DOHH2 (cell line): ENCODE measurements at regions not wholly inside any gene's neighbourhood (a gene's known extent, or its start where the extent isn't known, plus 50 kb on each side); places are given as distances from the start of the nearest gene placed in this dataset.

Source experiments
- H3F3A ChIP-seq: fragments of 200-600 bp; sonication (generic), shearing (Covaris generic); 2 replicates; pipeline ENCODE4 v1.6.0; 2016; ENCODE audit warnings: antibody characterized with exemption, mild to moderate bottlenecking; ENCODE audit not compliant: control insufficient read depth, insufficient read depth
- H3K27ac ChIP-seq: fragments of 200-600 bp; sonication (generic); 2 replicates; pipeline ENCODE4 v1.5.1; 2014; ENCODE audit warnings: low read depth, mild to moderate bottlenecking, low read length, moderate library complexity
- H3K27me3 ChIP-seq: fragments of 200-600 bp; sonication (generic); 2 replicates; pipeline ENCODE4 v1.6.1; 2014; ENCODE audit warnings: mild to moderate bottlenecking, low read length, mixed read lengths; ENCODE audit not compliant: control insufficient read depth
- H3K36me3 ChIP-seq: fragments of 200-600 bp; sonication (generic); 2 replicates; pipeline ENCODE4 v1.6.1; 2014; ENCODE audit warnings: mild to moderate bottlenecking, low read length, moderate library complexity, mixed read lengths; ENCODE audit not compliant: control insufficient read depth
- H3K4me1 ChIP-seq: fragments of 200-600 bp; sonication (generic); 2 replicates; pipeline ENCODE4 v1.6.1; 2014; ENCODE audit warnings: mild to moderate bottlenecking, low read length, mixed read lengths; ENCODE audit not compliant: control insufficient read depth
- H3K4me2 ChIP-seq: fragments of 200-600 bp; sonication (generic); 2 replicates; pipeline ENCODE4 v1.6.0; 2014; ENCODE audit warnings: mild to moderate bottlenecking, low read length, moderate library complexity
- H3K4me3 ChIP-seq: fragments of 200-600 bp; sonication (generic); 2 replicates; pipeline ENCODE4 v1.5.1; 2014; ENCODE audit warnings: mild to moderate bottlenecking, low read length, mixed read lengths
- H3K79me2 ChIP-seq: fragments of 200-600 bp; sonication (generic); 2 replicates; pipeline ENCODE4 v1.6.1; 2014; ENCODE audit warnings: mild to moderate bottlenecking, low read length, mixed read lengths; ENCODE audit not compliant: control insufficient read depth
- H3K9me2 ChIP-seq: fragments of 200-600 bp; sonication (generic); replicated peaks from 2 replicates; pipeline ENCODE4 v1.6.1; 2014; ENCODE audit warnings: mild to moderate bottlenecking, low read length, mixed read lengths; ENCODE audit not compliant: control insufficient read depth
- H3K9me3 ChIP-seq: fragments of 200-600 bp; sonication (generic); 2 replicates; pipeline ENCODE4 v1.6.1; 2014; ENCODE audit warnings: antibody characterized with exemption, low read length, mixed read lengths; ENCODE audit not compliant: control insufficient read depth, insufficient read depth
- H4K20me1 ChIP-seq: fragments of 200-600 bp; sonication (generic); 2 replicates; pipeline ENCODE4 v1.6.0; 2014; ENCODE audit warnings: low read depth, mild to moderate bottlenecking, antibody characterized with exemption, low read length, moderate library complexity; ENCODE audit not compliant: control insufficient read depth, insufficient read depth
- CTCF ChIP-seq: fragments of 200-600 bp; sonication (generic); IDR thresholded peaks from one replicate; pipeline ENCODE4 v1.5.1; 2014; ENCODE audit warnings: antibody characterized with exemption, mild to moderate bottlenecking, low read depth, low read length; ENCODE audit not compliant: poor library complexity, severe bottlenecking
- EZH2phosphoT487 ChIP-seq: fragments of 200-600 bp; sonication (generic); IDR thresholded peaks from 2 replicates; pipeline ENCODE4 v1.6.1; 2017; ENCODE audit warnings: borderline replicate concordance, mild to moderate bottlenecking, antibody characterized with exemption, low read length, moderate library complexity, mixed read lengths

- H3F3A ChIP-seq = no peaks in the 10 kb centered on the region
- TF ChIP-seq EZH2phosphoT487 (no peak), CTCF (no peak)
- H4K20me1 ChIP-seq = no peaks in the 10 kb centered on the region
- H3K4me1 ChIP-seq = peaks cover 3% of the 10 kb centered on the region; the same call in 1 of the 2 replicates
- H3K27me3 ChIP-seq = peaks cover 17% of the 10 kb centered on the region
- H3K9me2 ChIP-seq = no peaks in the 10 kb centered on the region
- H3K4me2 ChIP-seq = no peak overlapping the region
- H3K36me3 ChIP-seq = no peaks in the 10 kb centered on the region
- no peaks in the 10 kb centered on the region for H3K79me2 ChIP-seq
- H3K4me3 ChIP-seq = no peak overlapping the region
- no peaks in the 10 kb centered on the region for H3K9me3 ChIP-seq
- H3K27ac ChIP-seq = no peak overlapping the region
These were observed 63.6 kb upstream of the ARID2 start for GRCh38 chr12:45665941-45666340.

GRCh38 chr12:45666396-45666795 lies 63.1 kb upstream of the ARID2 start:
- Histone ChIP-seq H3K4me2 (no peak overlapping the region), H3K79me2 (no peaks in the 10 kb centered on the region)

GRCh38 chr12:45666816-45667215 lies 62.7 kb upstream of the ARID2 start:
- Histone ChIP-seq H3K4me1 (peaks cover 3% of the 10 kb centered on the region; the same call in 1 of the 2 replicates), H3K36me3 (no peaks in the 10 kb centered on the region), H3K79me2 (no peaks in the 10 kb centered on the region), H4K20me1 (no peaks in the 10 kb centered on the region), H3K4me3 (no peak overlapping the region), H3K9me2 (no peaks in the 10 kb centered on the region), H3F3A (no peaks in the 10 kb centered on the region), H3K9me3 (no peaks in the 10 kb centered on the region), H3K27ac (no peak overlapping the region), H3K27me3 (peaks cover 17% of the 10 kb centered on the region), H3K4me2 (no peak overlapping the region)
- no peak for TF ChIP-seq EZH2phosphoT487

More at GRCh38 chr12:45666396-45666795, 63.1 kb upstream of the ARID2 start:
- no peak overlapping the region for H3K27ac ChIP-seq
- H3K27me3 ChIP-seq = peaks cover 17% of the 10 kb centered on the region
- no peaks in the 10 kb centered on the region for H3K36me3 ChIP-seq
- no peaks in the 10 kb centered on the region for H3K9me3 ChIP-seq
- H3K4me1 ChIP-seq = peaks cover 3% of the 10 kb centered on the region; the same call in 1 of the 2 replicates
- TF ChIP-seq EZH2phosphoT487 (no peak), CTCF (no peak)
- H4K20me1 ChIP-seq = no peaks in the 10 kb centered on the region
- no peaks in the 10 kb centered on the region for H3F3A ChIP-seq
- no peaks in the 10 kb centered on the region for H3K9me2 ChIP-seq
- H3K4me3 ChIP-seq = no peak overlapping the region

- Histone ChIP-seq H3K79me2 (no peaks in the 10 kb centered on the region), H4K20me1 (no peaks in the 10 kb centered on the region), H3K4me1 (peaks cover 3% of the 10 kb centered on the region; the same call in 1 of the 2 replicates), H3K9me3 (no peaks in the 10 kb centered on the region), H3F3A (no peaks in the 10 kb centered on the region), H3K27ac (no peak overlapping the region), H3K4me2 (no peak overlapping the region), H3K9me2 (no peaks in the 10 kb centered on the region), H3K4me3 (no peak overlapping the region), H3K27me3 (peaks cover 17% of the 10 kb centered on the region), H3K36me3 (no peaks in the 10 kb centered on the region)
- TF ChIP-seq CTCF = no peak
- no peak for TF ChIP-seq EZH2phosphoT487
These were observed 61.7 kb upstream of the ARID2 start for GRCh38 chr12:45667761-45668160.
